ENCODE measurements at regions not wholly inside any gene's neighbourhood (a gene's known extent, or its start where the extent isn't known, plus 50 kb on each side); places are given as distances from the start of the nearest gene placed in this dataset.

DNA sequence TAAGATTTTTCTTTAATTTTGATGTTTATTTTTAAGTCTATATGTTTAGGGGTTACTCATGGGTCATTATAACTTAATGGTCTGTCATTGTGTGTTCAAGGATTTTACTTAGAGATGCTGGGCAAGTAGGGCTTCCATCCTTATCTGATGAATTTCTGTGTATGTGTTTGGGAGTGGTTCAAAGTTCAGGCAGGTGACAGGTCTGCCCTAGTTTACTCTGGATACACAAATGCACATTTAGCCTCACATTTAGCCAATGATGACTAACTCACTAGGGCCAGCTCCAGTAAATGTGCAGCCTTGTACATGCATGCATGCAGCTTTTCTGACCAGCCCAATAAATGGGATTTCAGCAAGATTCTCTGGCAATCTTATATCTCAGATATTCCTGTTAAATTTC is 554.1 kb downstream of the SI start:
- intact Hi-C loops (cut with DNase I), result no loop called here
- Histone ChIP-seq H3K27me3 (no peaks in the 10 kb centered on the region), H3K36me3 (replicated peaks in 1 of 2; ENCODE audit: insufficient read depth in 1 of 2, low read depth in 2 of 2) (no peaks in the 10 kb centered on the region), H3K4me3 (no peak overlapping the region), H3K27ac (no peak overlapping the region), H3K4me1 (no peaks in the 10 kb centered on the region), H3K9me3 (no peaks in the 10 kb centered on the region)
- DNase-seq (no peak), ATAC-seq (no peak)
- TF ChIP-seq, protein P1, sequence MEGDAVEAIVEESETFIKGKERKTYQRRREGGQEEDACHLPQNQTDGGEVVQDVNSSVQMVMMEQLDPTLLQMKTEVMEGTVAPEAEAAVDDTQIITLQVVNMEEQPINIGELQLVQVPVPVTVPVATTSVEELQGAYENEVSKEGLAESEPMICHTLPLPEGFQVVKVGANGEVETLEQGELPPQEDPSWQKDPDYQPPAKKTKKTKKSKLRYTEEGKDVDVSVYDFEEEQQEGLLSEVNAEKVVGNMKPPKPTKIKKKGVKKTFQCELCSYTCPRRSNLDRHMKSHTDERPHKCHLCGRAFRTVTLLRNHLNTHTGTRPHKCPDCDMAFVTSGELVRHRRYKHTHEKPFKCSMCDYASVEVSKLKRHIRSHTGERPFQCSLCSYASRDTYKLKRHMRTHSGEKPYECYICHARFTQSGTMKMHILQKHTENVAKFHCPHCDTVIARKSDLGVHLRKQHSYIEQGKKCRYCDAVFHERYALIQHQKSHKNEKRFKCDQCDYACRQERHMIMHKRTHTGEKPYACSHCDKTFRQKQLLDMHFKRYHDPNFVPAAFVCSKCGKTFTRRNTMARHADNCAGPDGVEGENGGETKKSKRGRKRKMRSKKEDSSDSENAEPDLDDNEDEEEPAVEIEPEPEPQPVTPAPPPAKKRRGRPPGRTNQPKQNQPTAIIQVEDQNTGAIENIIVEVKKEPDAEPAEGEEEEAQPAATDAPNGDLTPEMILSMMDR (IDR thresholded peaks at IDR 0.05), result no peak
- no peak for TF ChIP-seq POLR2A (IDR thresholded peaks at IDR 0.05)

- ATAC-seq (no peak), DNase-seq (no peak)
- Histone ChIP-seq H3K4me3 (no peak overlapping the region), H3K27me3 (no peaks in the 10 kb centered on the region), H3K36me3 (replicated peaks in 1 of 2; ENCODE audit: insufficient read depth in 1 of 2, low read depth in 2 of 2) (no peaks in the 10 kb centered on the region), H3K9me3 (no peaks in the 10 kb centered on the region), H3K4me1 (no peaks in the 10 kb centered on the region), H3K27ac (no peak overlapping the region)
- intact Hi-C loops (cut with DNase I), result no loop called here
- WGBS, 2 donors, result 90 to 100% methylated on average over 1 to 6 of the region's 6 CpGs
- TF ChIP-seq, protein P1 (IDR thresholded peaks at IDR 0.05), result no peak
- TF ChIP-seq POLR2A (IDR thresholded peaks at IDR 0.05), result no peak
Measured at GRCh38 chr3:164522073-164522763, 556.1 kb downstream of the SI start.

- WGBS, 2 donors, result 88 to 92% methylated on average over 2 of the region's 2 CpGs
- ATAC-seq, result no peak
- no peak overlapping the region for H3K27ac ChIP-seq
- no peaks in the 10 kb centered on the region for H3K4me1 ChIP-seq
- H3K27me3 ChIP-seq, result no peaks in the 10 kb centered on the region
- intact Hi-C loops (cut with DNase I), result no loop called here
- DNase-seq, result no peak
- no peaks in the 10 kb centered on the region for H3K9me3 ChIP-seq
- H3K4me3 ChIP-seq, result no peak overlapping the region
- TF ChIP-seq, protein P1 (IDR thresholded peaks at IDR 0.05), result no peak
- no peak for TF ChIP-seq POLR2A (IDR thresholded peaks at IDR 0.05)
- H3K36me3 ChIP-seq (replicated peaks in 1 of 2; ENCODE audit: insufficient read depth in 1 of 2, low read depth in 2 of 2), result no peaks in the 10 kb centered on the region
Measured at GRCh38 chr3:164521644-164522043, 556.7 kb downstream of the SI start.

DNA sequence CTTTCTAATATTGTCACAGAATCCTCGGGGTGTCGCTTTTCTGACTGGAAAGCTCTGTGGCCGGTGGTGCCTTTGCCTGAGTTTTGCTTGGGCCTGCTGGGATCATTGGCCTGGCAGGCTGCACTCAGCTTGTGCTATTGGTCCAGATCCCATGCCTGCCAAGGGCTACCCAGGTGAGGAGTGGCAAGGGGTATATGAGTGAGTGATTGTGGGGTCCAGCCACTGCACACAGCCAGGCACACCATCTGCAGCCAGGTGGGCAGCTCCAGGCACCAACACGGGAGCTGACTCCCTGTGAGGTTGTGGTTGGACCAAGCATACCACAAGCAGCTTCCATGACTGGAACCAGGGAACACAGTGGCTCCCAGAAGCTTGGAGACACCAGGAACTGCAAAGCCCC is 557.2 kb downstream of the SI start:
- Histone ChIP-seq H3K36me3 (replicated peaks in 1 of 2; ENCODE audit: insufficient read depth in 1 of 2, low read depth in 2 of 2) (no peaks in the 10 kb centered on the region), H3K4me1 (no peaks in the 10 kb centered on the region), H3K4me3 (no peak overlapping the region), H3K27ac (no peak overlapping the region), H3K27me3 (no peaks in the 10 kb centered on the region), H3K9me3 (no peaks in the 10 kb centered on the region)
- DNase-seq (no peak), ATAC-seq (no peak)
- no peak for TF ChIP-seq POLR2A (IDR thresholded peaks at IDR 0.05)
- TF ChIP-seq, protein P1 (IDR thresholded peaks at IDR 0.05), result no peak
- WGBS, 2 donors, result 87 to 92% methylated on average over 4 of the region's 4 CpGs
- intact Hi-C loops (cut with DNase I), result no loop called here

DNA sequence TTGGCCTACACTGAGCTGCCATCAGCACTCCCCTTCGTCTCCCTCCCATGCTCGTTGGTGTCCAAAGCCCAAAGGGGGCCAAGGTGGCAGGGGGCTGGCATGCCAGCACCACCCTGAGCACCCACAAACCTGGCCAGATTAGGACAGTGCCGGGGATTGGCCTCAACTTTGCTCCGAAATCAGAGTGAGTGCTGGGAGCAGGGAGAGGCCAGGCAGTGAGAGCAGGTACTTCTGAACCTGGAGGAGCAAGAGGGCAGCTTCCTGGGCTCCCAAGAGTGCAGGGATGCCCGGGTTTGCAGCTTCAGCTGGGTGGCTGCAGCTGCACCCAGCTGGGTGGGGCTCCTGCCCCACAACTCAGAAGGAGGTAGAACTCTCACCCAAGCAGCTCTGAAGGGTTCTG is 563.0 kb downstream of the SI start:
- DNase-seq (no peak), ATAC-seq (no peak)
- TF ChIP-seq, protein P1 (IDR thresholded peaks at IDR 0.05), result no peak
- TF ChIP-seq POLR2A (IDR thresholded peaks at IDR 0.05), result no peak
- H3K36me3 ChIP-seq (replicated peaks in 1 of 2; ENCODE audit: insufficient read depth in 1 of 2, low read depth in 2 of 2), result no peaks in the 10 kb centered on the region
- intact Hi-C loops (cut with DNase I), result no loop called here
- no peak overlapping the region for H3K27ac ChIP-seq
- H3K27me3 ChIP-seq, result no peaks in the 10 kb centered on the region
- H3K4me3 ChIP-seq, result no peak overlapping the region
- H3K9me3 ChIP-seq, result no peaks in the 10 kb centered on the region
- H3K4me1 ChIP-seq, result no peaks in the 10 kb centered on the region
- 75 to 83% methylated on average over 5 of the region's 5 CpGs for WGBS, 2 donors
